Mammary epithelial cell (primary cell): ENCODE measurements at regions not wholly inside any gene's neighbourhood (a gene's known extent, or its start where the extent isn't known, plus 50 kb on each side); places are given as distances from the start of the nearest gene placed in this dataset.

Experiments used
- CTCF ChIP-seq, 2 donors: IDR thresholded peaks in 1 of 2; conservative IDR thresholded peaks in 1 of 2; 2 replicates each; pipeline ENCODE4 v1.5.1; 2011 to 2012; ENCODE audit warnings: inconsistent platforms in 2 of 2, low read length in 2 of 2, mild to moderate bottlenecking in 2 of 2, control low read depth in 1 of 2, low read depth in 1 of 2; ENCODE audit not compliant: insufficient read depth in 1 of 2; ENCODE audit errors: extremely low read depth in 1 of 2
- EZH2 ChIP-seq: IDR thresholded peaks from 2 replicates; pipeline ENCODE4 v1.6.1; 2012; ENCODE audit warnings: low read length, inconsistent platforms, borderline replicate concordance

- no peak for TF ChIP-seq CTCF (conservative IDR thresholded peaks at IDR 0.05 in 1 of 2, IDR thresholded peaks at IDR 0.05 in 1 of 2; ENCODE audit: extremely low read depth in 1 of 2, insufficient read depth in 1 of 2, low read depth in 1 of 2, low read length in 2 of 2)
- no peak for TF ChIP-seq EZH2
Measured at GRCh38 chr18:55925772-55926171, 337.8 kb upstream of the TCF4 start.
